Retinal pigment epithelial cell (primary cell): ENCODE measurements at regions not wholly inside any gene's neighbourhood (a gene's known extent, or its start where the extent isn't known, plus 50 kb on each side); places are given as distances from the start of the nearest gene placed in this dataset.
"Not testable (repeated sequence)": the region's sequence is repeated elsewhere in the genome, so short reads cannot be mapped to it uniquely, and the experiment has no call there.

Experiments
- DNase-seq: peaks from one replicate; pipeline ENCODE4 v3.0.0-alpha.2; 2010; ENCODE audit warnings: low read depth
- H3K4me3 ChIP-seq: 2 replicates; pipeline ENCODE4 v1.5.1; 2011; ENCODE audit warnings: mild to moderate bottlenecking, low read length, control low read depth, moderate library complexity
- CTCF ChIP-seq: conservative IDR thresholded peaks from 2 replicates; pipeline ENCODE4 v1.5.1; 2011; ENCODE audit warnings: low read depth, low read length, control low read depth, inconsistent platforms

DNA sequence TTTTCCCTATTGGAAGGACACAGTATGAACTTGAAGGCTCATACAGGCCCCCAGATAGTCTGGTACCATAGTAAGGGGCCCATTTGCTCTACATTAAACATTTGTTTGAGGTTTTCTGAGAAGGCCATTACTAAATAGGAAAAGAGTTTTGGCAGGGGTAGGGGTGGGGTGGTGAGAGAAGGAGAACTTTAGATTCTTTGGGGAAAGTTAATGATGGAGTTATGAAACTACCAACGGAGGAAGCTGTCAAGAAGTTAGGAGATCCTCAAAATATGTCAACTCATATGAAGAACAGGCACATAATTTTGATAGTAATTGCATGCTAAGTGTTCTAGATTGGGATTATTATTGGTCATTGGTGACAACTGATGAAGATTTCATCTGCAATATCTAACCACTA is 114.7 kb downstream of the TAF11L14 start:
- H3K4me3 ChIP-seq: no peak overlapping the region
- TF ChIP-seq CTCF: no peak
- DNase-seq: no peak

- not testable (repeated sequence) for DNase-seq, H3K4me3 ChIP-seq
These were observed 121.1 kb downstream of the TAF11L14 start for GRCh38 chr5:17755406-17755805.

DNA sequence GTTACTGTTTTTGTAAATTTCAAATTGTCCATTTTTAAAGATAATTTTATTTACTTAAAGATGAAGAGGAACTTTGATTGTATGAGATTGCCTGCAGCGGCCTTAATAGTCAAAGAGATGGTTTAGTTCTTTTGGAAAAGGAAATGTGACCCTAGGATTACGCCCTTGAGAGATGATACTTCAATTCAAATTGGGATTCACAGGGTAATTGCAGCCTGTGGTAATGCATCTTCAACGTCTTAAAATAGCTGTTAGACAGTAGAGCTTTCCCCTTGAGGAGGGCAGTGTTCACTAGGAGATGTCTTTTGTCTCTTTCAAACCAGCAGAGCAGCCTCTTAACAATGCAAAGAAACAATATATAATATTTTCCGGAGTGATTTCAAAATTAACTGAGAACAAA is 127.1 kb downstream of the TAF11L14 start:
- DNase-seq: no peak
- no peak for TF ChIP-seq CTCF
- no peak overlapping the region for H3K4me3 ChIP-seq

GRCh38 chr5:17763301-17763700 is 129.0 kb downstream of the TAF11L14 start:
- no peak for DNase-seq
- H3K4me3 ChIP-seq: no peak overlapping the region
- TF ChIP-seq CTCF: no peak

GRCh38 chr5:17766031-17766430 is 131.8 kb downstream of the TAF11L14 start:
- TF ChIP-seq CTCF: no peak
- H3K4me3 ChIP-seq: no peak overlapping the region
- no peak for DNase-seq

DNA sequence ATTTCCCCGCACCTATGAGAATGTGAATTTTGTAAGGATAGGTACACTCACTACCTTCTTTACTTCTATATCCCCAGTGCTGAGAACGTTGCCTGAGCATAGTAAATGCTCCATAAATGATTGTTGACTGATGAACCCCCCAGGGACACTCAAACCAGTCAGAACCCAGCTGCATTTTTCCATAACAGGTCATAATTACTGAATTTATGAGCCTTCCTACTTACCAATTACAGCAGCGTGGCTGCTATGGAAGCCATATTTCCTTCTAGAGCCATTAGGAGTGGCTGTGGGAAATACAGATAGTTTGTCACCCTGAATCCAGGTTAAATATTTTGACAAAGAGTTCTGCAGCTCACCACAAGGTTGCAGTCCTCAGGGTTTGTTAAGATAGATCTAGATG is 135.0 kb downstream of the TAF11L14 start:
- DNase-seq: no peak
- no peak overlapping the region for H3K4me3 ChIP-seq
- TF ChIP-seq CTCF: no peak

- DNase-seq: no peak
- no peak for TF ChIP-seq CTCF
- H3K4me3 ChIP-seq: no peak overlapping the region
These were observed 138.0 kb downstream of the TAF11L14 start for GRCh38 chr5:17772232-17772631.

- TF ChIP-seq CTCF: no peak
- no peak for DNase-seq
- H3K4me3 ChIP-seq: no peak overlapping the region
These were observed 151.5 kb downstream of the TAF11L14 start for GRCh38 chr5:17785774-17786173.
